ENCODE measurements at regions not wholly inside any gene's neighbourhood (a gene's known extent, or its start where the extent isn't known, plus 50 kb on each side); places are given as distances from the start of the nearest gene placed in this dataset.

- Mint-ChIP-seq H3K27ac (ENCODE audit: unreplicated experiment) (no peak overlapping the region), H3K27me3 (ENCODE audit: unreplicated experiment) (no peaks in the 10 kb centered on the region), H3K9me3 (ENCODE audit: unreplicated experiment) (no peaks in the 10 kb centered on the region), H3K36me3 (ENCODE audit: unreplicated experiment) (peaks cover 7% of the 10 kb centered on the region), H3K4me3 (ENCODE audit: unreplicated experiment) (no peak overlapping the region), H3K4me1 (ENCODE audit: low read depth, unreplicated experiment) (no peaks in the 10 kb centered on the region)
- TF ChIP-seq CTCF (IDR thresholded peaks at IDR 0.05; ENCODE audit: partially characterized antibody, unreplicated experiment) = no peak
- no peak for DNase-seq
These were observed 746.1 kb upstream of the EPHA5 start for GRCh38 chr4:66416425-66416824.

GRCh38 chr4:66404141-66404540 lies 733.9 kb upstream of the EPHA5 start:
- TF ChIP-seq CTCF (IDR thresholded peaks at IDR 0.05; ENCODE audit: partially characterized antibody, unreplicated experiment) = no peak
- Mint-ChIP-seq H3K36me3 (ENCODE audit: unreplicated experiment) (no peaks in the 10 kb centered on the region), H3K27ac (ENCODE audit: unreplicated experiment) (no peak overlapping the region), H3K4me1 (ENCODE audit: low read depth, unreplicated experiment) (peaks cover 5% of the 10 kb centered on the region), H3K27me3 (ENCODE audit: unreplicated experiment) (peaks cover 2% of the 10 kb centered on the region), H3K4me3 (ENCODE audit: unreplicated experiment) (no peak overlapping the region), H3K9me3 (ENCODE audit: unreplicated experiment) (no peaks in the 10 kb centered on the region)
- DNase-seq = no peak

- Mint-ChIP-seq H3K27ac (ENCODE audit: unreplicated experiment) (no peak overlapping the region), H3K27me3 (ENCODE audit: unreplicated experiment) (peaks cover 3% of the 10 kb centered on the region), H3K36me3 (ENCODE audit: unreplicated experiment) (no peaks in the 10 kb centered on the region), H3K4me3 (ENCODE audit: unreplicated experiment) (no peak overlapping the region), H3K4me1 (ENCODE audit: low read depth, unreplicated experiment) (no peaks in the 10 kb centered on the region), H3K9me3 (ENCODE audit: unreplicated experiment) (peaks cover 1% of the 10 kb centered on the region)
- DNase-seq = no peak
- no peak for TF ChIP-seq CTCF (IDR thresholded peaks at IDR 0.05; ENCODE audit: partially characterized antibody, unreplicated experiment)
These were observed 706.6 kb upstream of the EPHA5 start for GRCh38 chr4:66376921-66377320.

- Mint-ChIP-seq H3K4me3 (ENCODE audit: unreplicated experiment) (no peak overlapping the region), H3K36me3 (ENCODE audit: unreplicated experiment) (no peaks in the 10 kb centered on the region), H3K9me3 (ENCODE audit: unreplicated experiment) (peaks cover 1% of the 10 kb centered on the region), H3K4me1 (ENCODE audit: low read depth, unreplicated experiment) (no peaks in the 10 kb centered on the region), H3K27ac (ENCODE audit: unreplicated experiment) (no peak overlapping the region), H3K27me3 (ENCODE audit: unreplicated experiment) (peaks cover 3% of the 10 kb centered on the region)
- no peak for DNase-seq
- no peak for TF ChIP-seq CTCF (IDR thresholded peaks at IDR 0.05; ENCODE audit: partially characterized antibody, unreplicated experiment)
These were observed 706.1 kb upstream of the EPHA5 start for GRCh38 chr4:66376396-66376795.

GRCh38 chr4:66373268-66373667 lies 703.0 kb upstream of the EPHA5 start:
- DNase-seq = no peak
- no peaks in the 10 kb centered on the region for H3K36me3 Mint-ChIP-seq (ENCODE audit: unreplicated experiment)
- no peak overlapping the region for H3K27ac Mint-ChIP-seq (ENCODE audit: unreplicated experiment)
- no peaks in the 10 kb centered on the region for H3K4me1 Mint-ChIP-seq (ENCODE audit: low read depth, unreplicated experiment)
- no peak overlapping the region for H3K4me3 Mint-ChIP-seq (ENCODE audit: unreplicated experiment)
- no peaks in the 10 kb centered on the region for H3K9me3 Mint-ChIP-seq (ENCODE audit: unreplicated experiment)
- no peak for TF ChIP-seq CTCF (IDR thresholded peaks at IDR 0.05; ENCODE audit: partially characterized antibody, unreplicated experiment)
- H3K27me3 Mint-ChIP-seq (ENCODE audit: unreplicated experiment) = peaks cover 3% of the 10 kb centered on the region
